GM18951 (cell line): ENCODE measurements at regions not wholly inside any gene's neighbourhood (a gene's known extent, or its start where the extent isn't known, plus 50 kb on each side); places are given as distances from the start of the nearest gene placed in this dataset.
"Not testable (repeated sequence)": the region's sequence is repeated elsewhere in the genome, so short reads cannot be mapped to it uniquely, and the experiment has no call there.

Source experiments
- POLR2A ChIP-seq: IDR thresholded peaks from 4 replicates; pipeline ENCODE4 v1.6.1; 2011; ENCODE audit warnings: mild to moderate bottlenecking; ENCODE audit not compliant: insufficient read length, insufficient read depth; ENCODE audit errors: extremely low read depth
- in situ Hi-C: fragments of 300-500 bp; cut with MboI; formaldehyde crosslinking; loops from one replicate; pipeline ENCODE4 v1.12.0; 2022; ENCODE audit warnings: low sequenced_read_pairs, mixed read lengths, inconsistent platforms; ENCODE audit not compliant: unreplicated experiment

DNA sequence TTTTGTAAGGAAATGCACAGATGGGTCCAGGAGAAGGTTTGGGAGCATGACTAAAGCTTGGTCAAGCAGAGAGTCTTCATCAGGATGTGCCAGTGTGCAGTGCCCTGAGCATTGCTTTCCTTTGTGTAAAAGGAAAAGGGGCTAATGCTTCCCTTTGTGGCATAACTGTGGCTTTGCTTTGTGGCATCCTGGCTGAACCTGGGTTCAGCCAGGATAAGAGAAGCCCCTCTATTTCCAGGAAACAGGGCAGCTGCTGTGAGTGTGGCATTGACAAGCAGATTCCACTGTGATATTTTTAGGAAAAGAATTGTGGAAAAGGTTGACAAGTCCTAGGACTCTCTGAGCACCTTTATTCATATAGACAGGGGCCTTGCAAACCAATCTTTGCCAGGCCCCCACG, 193.4 kb upstream of the CXCL12 start:
- in situ Hi-C loops = no loop called here
- no peak for TF ChIP-seq POLR2A

DNA sequence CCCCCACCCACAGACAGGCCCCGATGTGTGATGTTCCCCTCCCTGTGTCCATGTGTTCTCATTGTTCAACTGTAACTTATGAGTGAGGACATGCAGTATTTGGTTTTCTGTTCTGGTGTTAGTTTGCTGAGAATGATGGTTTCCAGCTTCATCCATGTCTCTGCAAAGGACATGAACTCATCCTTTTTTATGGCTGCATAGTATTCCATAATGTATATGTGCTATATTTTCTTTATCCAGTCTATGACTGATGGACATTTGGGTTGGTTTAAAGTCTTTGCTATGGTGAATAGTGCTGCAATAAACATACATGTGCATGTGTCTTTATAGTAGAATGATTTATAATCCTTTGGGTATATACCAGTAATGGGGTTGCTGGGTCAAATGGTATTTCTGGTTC, 194.1 kb upstream of the CXCL12 start:
- in situ Hi-C loops = not testable (repeated sequence)

DNA sequence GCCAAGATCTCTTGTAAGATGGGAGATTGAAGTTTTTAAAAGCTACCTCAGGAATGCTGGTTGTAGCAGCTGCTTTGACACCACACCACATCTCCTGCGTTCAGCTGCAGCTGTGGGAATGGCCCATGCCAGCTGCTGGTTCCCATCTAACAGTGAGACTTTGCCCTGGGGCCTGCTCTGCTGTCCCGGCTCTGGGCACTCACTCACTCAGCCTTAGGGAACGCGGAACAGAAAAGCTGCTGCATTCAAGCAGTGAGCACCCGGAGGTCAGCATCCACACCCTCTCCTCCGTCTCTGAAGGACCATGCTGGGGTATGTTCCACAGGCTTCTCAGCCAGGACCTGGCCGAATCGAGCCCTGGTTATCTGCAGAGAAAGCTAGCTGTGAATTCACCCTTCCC, 197.1 kb upstream of the CXCL12 start:
- in situ Hi-C loops = no loop called here
- TF ChIP-seq POLR2A = no peak

DNA sequence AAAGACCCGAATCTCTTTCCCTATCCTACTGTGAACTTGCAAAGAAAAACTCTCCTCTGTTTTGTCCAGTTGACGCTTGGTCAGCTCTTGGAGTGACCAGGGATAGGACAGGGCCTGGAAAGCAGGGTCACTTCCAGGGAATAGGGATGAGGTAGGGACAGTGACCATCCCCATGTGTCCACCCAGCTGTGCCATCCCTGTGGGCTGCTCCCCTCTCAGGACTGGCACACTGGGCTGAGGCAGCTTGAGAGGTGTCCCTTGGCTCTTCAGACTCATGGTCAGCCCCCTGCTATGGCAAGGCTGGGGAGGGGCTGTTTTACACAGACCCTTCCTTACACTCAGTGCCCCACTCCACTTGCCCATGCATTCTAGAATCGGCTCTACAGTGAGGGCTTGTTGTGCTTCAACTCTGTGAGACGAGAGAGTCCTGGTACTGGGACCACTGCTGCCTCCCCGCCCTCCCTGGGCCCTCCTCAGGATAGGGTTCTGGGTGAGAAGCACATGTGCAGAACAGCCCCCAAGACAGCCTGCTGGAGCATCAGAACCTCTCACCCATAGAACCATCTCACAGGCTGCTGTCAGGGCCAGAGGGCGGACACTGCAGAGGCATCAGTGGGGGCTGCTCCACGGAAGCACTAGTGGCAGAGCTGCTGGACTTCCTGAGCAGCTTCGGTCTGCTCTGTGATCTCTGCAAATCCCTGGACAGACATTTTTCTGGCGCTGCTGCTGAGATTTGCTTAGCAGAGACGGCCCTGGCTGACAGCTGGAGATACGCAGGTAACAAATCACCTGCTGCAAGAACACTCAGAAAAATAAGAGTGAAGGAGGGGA, 202.8 kb upstream of the CXCL12 start:
- no peak for TF ChIP-seq POLR2A
- in situ Hi-C loops = no loop called here

DNA sequence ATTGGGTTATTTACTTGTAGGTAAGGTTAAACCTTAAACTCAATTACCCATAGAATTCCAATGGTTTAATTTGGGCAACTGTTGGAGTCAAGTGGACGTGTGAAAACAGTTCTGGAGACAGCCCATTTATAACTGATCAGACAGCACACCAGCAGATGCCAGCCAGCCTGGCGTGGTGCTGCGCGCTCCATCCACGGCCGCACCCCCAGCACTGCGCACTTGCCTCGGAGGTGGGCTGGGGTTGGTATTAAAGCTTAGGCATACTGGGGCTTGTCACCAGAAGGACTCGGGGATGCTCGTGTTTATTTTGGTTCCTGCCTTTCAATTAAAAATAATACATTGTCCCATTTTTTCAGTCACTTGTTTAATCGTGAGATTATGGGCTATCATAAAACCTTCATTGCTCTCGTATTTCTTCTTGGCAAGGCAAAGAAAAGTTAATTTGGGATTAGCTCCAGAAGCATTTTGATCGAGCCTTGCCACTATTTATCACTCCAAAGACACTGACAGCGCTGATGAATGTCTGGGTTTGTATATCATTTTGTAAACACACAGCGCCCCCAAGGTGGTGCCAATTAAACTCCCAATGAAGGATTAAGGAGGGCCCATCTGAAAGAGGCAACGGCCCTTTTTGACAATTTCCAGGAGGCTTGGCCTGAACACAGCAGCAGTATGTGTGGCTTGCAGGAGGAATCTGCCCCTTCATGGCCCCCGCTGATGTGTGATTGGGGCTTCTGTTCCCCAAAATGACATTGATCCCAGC, 204.5 kb upstream of the CXCL12 start:
- in situ Hi-C loops = no loop called here
- TF ChIP-seq POLR2A = no peak

DNA sequence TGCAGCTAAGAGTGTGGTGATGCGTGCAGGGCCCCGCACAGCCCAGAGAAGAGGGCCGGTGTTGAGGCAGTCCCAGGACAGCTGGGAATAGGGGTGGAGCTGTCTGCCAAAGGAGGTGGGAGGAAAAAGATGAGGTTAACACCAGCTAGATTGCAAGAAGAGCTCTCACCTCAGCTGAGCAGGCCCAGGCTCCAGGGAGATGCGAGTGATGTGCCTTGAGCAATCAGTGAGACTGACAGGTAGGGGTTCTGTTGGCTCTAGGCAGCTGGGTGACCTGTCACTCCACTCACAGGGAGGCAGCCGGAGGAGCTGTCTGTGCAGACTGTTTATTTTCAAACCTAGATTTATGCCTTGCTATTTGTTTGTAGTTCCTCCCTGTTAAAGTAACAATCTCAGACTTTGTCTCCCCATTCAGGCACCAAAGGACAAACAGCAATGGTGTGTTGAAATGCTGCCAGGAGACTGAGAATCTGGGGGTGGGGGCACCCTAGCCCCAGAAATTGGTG, 205.1 kb upstream of the CXCL12 start:
- in situ Hi-C loops = no loop called here
- no peak for TF ChIP-seq POLR2A

DNA sequence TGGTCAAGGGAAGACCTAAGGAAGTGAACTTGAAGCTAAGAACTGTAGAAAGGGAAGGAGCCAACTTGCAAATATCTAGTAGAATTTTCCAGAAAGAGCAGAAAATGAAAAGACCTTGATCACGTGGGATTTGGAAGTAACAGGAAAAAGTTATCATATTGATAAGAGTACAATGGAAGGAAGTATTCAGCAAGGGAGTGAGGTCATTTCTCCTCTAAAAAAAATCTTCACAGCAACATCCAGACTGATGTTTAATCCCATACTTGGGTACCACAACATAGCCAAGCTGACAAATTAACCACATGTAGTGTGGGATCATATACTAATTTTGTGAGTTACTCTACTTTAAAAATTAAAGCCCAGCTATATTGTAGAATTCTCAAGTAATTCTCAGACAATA, 207.0 kb upstream of the CXCL12 start:
- in situ Hi-C loops = no loop called here
- TF ChIP-seq POLR2A = no peak

DNA sequence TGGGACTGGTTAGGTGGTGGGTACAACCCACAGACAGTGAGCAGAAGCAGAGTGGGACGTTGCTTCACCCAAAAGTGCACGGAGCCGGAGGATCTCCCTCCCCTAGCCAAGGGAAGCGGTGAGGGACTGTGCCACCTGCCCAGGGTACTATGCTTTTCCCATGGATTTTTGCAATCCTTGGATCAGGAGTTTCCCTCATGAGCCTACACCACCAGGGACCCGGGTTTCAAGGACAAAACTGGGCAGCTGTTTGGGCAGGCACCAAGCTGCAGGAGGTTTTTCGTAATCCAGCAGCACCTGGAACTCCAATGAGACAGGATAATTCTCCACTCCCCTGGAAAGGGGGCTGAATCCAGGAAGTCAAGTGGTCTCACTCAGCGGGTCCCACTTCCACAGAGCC, 209.1 kb upstream of the CXCL12 start:
- in situ Hi-C loops = no loop called here
- TF ChIP-seq POLR2A = no peak

DNA sequence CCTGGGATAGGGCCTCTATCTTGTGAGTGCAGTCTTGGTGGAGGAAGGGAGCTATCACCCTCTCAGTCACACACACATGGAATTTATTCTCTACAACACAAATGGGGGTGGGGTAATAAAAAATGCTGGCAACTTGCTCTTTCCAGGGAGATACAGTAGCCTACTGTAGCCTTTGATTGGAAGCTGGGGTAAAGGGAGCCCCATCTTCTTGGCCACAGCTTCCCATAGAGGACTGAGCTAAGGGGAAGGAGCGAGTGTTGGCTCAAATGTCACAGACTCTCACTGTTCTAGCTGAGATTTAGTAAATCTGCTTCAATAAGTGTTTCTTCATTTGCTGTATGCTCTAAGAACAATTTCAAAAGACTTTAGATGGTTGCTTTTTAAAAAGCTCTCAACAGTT, 222.2 kb upstream of the CXCL12 start:
- no peak for TF ChIP-seq POLR2A
- in situ Hi-C loops = no loop called here

DNA sequence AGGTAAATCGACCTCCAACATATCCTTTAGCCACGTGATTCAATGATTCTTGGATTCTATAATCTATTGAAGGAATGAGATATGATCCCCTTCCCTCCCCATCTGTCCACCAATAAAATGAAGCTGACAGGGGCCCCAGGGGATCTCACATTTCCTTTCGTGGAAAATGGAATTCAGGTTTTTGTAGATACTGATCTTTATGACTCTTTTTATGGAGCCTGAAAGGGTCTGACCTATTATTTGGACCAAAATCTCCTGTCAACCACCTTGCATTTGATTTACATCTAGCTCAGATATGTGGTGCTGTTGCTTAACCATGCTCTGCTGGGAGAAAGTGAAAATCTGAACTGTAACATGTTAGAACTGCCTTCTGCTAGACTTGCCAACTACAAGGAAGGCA, 234.0 kb upstream of the CXCL12 start:
- TF ChIP-seq POLR2A = no peak
- in situ Hi-C loops = no loop called here

DNA sequence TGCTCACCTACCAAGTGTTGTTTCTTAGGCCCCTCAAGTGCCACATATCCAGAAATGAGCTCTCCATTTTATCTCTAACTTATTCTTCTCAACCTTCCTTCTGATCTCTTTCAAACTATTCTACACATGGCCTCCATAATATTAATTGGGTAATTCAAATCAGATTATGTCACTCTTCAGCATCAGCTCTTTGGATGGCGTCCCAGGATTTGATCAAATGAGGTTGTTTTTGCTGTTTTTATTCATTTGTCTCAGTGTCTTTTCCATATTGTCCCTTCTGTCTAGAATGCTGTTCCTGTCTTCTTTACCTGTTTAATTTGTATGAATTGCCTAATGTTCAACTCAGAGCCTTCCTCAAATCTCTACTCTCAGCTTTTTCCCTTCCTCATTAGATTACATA, 234.6 kb upstream of the CXCL12 start:
- no peak for TF ChIP-seq POLR2A
- in situ Hi-C loops = no loop called here

DNA sequence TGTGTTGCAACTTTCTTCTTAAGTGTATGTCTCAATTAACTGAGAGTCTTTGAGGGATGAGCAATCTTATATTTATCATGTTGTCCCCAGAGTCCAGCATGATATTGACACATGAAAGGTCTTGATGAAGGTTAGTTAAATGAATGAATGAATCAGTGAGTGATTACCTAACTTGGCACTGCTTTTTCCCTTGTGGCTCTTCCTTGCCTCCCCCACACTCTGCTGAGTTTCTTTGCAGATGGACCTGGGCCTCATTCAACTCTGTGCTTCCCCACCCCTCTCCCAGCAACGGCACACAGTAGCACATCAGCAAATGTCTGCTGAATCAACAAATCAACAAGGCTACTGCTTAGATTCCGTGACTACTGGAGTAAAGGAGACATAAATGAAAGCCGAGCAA, 235.1 kb upstream of the CXCL12 start:
- TF ChIP-seq POLR2A = no peak
- in situ Hi-C loops = no loop called here

DNA sequence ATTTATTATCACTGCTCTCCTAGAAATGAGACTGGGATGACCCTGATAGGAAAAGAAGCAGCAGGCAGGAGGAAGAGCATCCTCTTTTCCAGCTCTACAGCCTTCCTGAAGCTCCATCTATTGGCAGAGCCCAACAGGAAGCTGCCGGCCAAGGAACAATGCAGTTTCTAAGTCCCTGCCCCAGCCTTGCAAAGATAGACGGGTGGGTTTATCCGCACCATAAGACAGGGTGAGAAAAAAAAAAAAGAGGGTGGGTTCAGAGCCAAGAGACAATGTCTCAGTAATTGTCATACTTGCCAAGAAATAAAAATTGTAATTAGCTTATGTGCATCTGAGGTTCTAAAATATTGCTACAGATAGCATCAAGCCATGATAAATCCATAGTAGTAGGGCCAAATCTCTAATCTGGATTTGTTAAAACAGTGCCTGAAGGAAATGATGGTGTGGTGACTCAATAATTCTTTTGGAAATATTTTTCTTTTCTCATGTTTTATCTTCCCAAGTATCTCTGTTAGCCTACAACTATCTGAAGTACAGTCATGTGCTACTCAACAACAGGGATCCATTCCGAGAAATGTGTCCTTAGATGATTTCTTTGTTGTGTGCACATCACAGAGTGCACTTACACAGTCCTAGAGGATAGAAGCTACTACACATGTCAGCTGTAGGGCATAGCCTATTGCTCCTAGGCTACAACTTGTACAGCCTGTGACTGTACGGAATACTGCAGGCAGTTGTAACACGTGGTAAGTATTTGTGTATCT, 242.9 kb upstream of the CXCL12 start:
- in situ Hi-C loops = no loop called here
- TF ChIP-seq POLR2A = no peak
